ENCODE measurements at regions not wholly inside any gene's neighbourhood (a gene's known extent, or its start where the extent isn't known, plus 50 kb on each side); places are given as distances from the start of the nearest gene placed in this dataset.
A peak's percentile ranks its signal among the peaks of the same experiment; 100 is the strongest.

- no peaks in the 10 kb centered on the region for H3K27me3 ChIP-seq
- no peak for TF ChIP-seq CTCF (IDR thresholded peaks at IDR 0.05; ENCODE audit: low read depth, low read length)
- no peak for DNase-seq
- H3K4me1 ChIP-seq: peaks cover 9% of the 10 kb centered on the region
- H3K4me3 ChIP-seq (ENCODE audit: low read depth, low read length): no peak overlapping the region
- no peaks in the 10 kb centered on the region for H3K36me3 ChIP-seq
- H3K9me3 ChIP-seq: no peaks in the 10 kb centered on the region
Measured at GRCh38 chr13:85316506-85317025, 482.7 kb downstream of the SLITRK6 start.

- H3K27me3 ChIP-seq: no peaks in the 10 kb centered on the region
- no peaks in the 10 kb centered on the region for H3K36me3 ChIP-seq
- H3K4me1 ChIP-seq: peaks cover 9% of the 10 kb centered on the region
- no peak for TF ChIP-seq CTCF (IDR thresholded peaks at IDR 0.05; ENCODE audit: low read depth, low read length)
- H3K9me3 ChIP-seq: no peaks in the 10 kb centered on the region
- no peak for DNase-seq
- no peak overlapping the region for H3K4me3 ChIP-seq (ENCODE audit: low read depth, low read length)
Measured at GRCh38 chr13:85314686-85315085, 484.5 kb downstream of the SLITRK6 start.

- no peaks in the 10 kb centered on the region for H3K36me3 ChIP-seq
- no peaks in the 10 kb centered on the region for H3K27me3 ChIP-seq
- no peak overlapping the region for H3K4me3 ChIP-seq (ENCODE audit: low read depth, low read length)
- no peak for TF ChIP-seq CTCF (IDR thresholded peaks at IDR 0.05; ENCODE audit: low read depth, low read length)
- H3K4me1 ChIP-seq: peaks cover 12% of the 10 kb centered on the region
- no peaks in the 10 kb centered on the region for H3K9me3 ChIP-seq
- peak; percentile 58 for DNase-seq
Measured at GRCh38 chr13:85313761-85314503, 485.3 kb downstream of the SLITRK6 start.

- Histone ChIP-seq H3K27me3 (no peaks in the 10 kb centered on the region), H3K36me3 (no peaks in the 10 kb centered on the region), H3K4me1 (peaks cover 12% of the 10 kb centered on the region), H3K9me3 (no peaks in the 10 kb centered on the region), H3K4me3 (ENCODE audit: low read depth, low read length) (no peak overlapping the region)
- no peak for DNase-seq
- TF ChIP-seq CTCF (IDR thresholded peaks at IDR 0.05; ENCODE audit: low read depth, low read length): no peak
Measured at GRCh38 chr13:85312071-85312470, 487.1 kb downstream of the SLITRK6 start.

- H3K4me3 ChIP-seq (ENCODE audit: low read depth, low read length): no peak overlapping the region
- H3K4me1 ChIP-seq: no peaks in the 10 kb centered on the region
- no peak for DNase-seq
- H3K36me3 ChIP-seq: no peaks in the 10 kb centered on the region
- H3K27me3 ChIP-seq: no peaks in the 10 kb centered on the region
- no peak for TF ChIP-seq CTCF (IDR thresholded peaks at IDR 0.05; ENCODE audit: low read depth, low read length)
- no peaks in the 10 kb centered on the region for H3K9me3 ChIP-seq
Measured at GRCh38 chr13:85303630-85304029, 495.6 kb downstream of the SLITRK6 start.

- H3K27me3 ChIP-seq: no peaks in the 10 kb centered on the region
- no peak for TF ChIP-seq CTCF (IDR thresholded peaks at IDR 0.05; ENCODE audit: low read depth, low read length)
- H3K4me3 ChIP-seq (ENCODE audit: low read depth, low read length): no peak overlapping the region
- no peaks in the 10 kb centered on the region for H3K4me1 ChIP-seq
- no peaks in the 10 kb centered on the region for H3K36me3 ChIP-seq
- DNase-seq: no peak
- no peaks in the 10 kb centered on the region for H3K9me3 ChIP-seq
Measured at GRCh38 chr13:85298387-85298924, 500.8 kb downstream of the SLITRK6 start.

All from BE2C (cell line).